Middle frontal gyrus (tissue), 1 donor: ENCODE measurements at regions not wholly inside any gene's neighbourhood (a gene's known extent, or its start where the extent isn't known, plus 50 kb on each side); places are given as distances from the start of the nearest gene placed in this dataset.

Experiments used
- DNase-seq: peaks from one replicate; pipeline ENCODE4 v3.0.0-alpha.2; 2015; ENCODE audit warnings: low spot score; ENCODE audit errors: extremely low spot score

GRCh38 chr13:22278336-22278929, 607.6 kb downstream of the FGF9 start:
- no peak for DNase-seq

- no peak for DNase-seq
Observed at GRCh38 chr13:22285867-22286266, 615.0 kb downstream of the FGF9 start.

- no peak for DNase-seq
Observed at GRCh38 chr13:22286338-22286737, 615.5 kb downstream of the FGF9 start.

GRCh38 chr13:22287343-22287920, 616.6 kb downstream of the FGF9 start:
- DNase-seq = no peak

- DNase-seq = no peak
Observed at GRCh38 chr13:22288496-22288895, 617.6 kb downstream of the FGF9 start.

- no peak for DNase-seq
Observed at GRCh38 chr13:22289711-22290110, 618.8 kb downstream of the FGF9 start.

DNA sequence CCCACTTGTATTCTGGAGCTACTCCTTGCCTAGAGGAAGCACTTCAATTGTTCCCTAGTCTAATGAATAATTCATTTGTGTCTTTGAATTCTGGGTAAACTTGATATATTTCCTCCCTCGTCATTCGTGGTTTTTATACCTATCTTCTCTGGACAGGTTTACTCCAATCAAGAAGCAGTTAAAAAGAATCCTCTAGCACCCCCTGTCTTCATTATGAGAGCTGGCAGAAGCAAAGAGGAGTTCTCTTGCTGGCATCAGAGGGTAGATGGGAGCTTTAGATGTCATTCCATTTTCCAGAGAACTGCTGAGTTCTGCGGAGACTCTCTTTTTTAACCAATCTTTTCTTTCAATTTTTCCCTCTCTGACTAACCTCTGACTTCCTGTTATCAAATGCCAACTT, 627.7 kb downstream of the FGF9 start:
- DNase-seq = no peak

- no peak for DNase-seq
Observed at GRCh38 chr13:22311734-22312404, 641.0 kb downstream of the FGF9 start.

GRCh38 chr13:22312405-22312803, 641.5 kb downstream of the FGF9 start:
- DNase-seq = no peak

DNA sequence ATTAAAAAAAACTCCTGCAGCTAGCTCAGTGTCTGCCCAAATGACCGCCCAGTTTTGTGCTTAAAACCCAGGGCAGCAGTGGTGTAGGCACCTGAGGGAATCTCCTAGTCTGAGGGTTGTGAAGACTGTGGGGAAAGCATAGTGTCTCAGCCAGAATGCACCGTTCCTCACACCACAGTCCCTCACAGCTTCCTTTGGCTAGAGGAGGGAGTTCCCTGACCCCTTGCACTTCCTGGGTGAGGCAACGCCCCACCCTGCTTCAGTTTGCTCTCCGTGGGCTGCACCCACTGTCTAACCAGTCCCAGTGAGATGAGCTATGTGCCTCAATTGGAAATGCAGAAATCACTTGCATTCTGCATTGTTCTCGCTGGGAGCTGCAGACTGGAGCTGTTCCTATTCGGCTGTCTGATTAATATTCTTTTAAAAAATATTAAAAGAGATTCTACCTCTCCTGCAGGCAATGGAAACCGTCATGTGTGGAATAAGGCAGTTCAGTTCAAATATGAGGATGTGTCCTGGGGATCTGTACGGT, 645.7 kb downstream of the FGF9 start:
- no peak for DNase-seq

DNA sequence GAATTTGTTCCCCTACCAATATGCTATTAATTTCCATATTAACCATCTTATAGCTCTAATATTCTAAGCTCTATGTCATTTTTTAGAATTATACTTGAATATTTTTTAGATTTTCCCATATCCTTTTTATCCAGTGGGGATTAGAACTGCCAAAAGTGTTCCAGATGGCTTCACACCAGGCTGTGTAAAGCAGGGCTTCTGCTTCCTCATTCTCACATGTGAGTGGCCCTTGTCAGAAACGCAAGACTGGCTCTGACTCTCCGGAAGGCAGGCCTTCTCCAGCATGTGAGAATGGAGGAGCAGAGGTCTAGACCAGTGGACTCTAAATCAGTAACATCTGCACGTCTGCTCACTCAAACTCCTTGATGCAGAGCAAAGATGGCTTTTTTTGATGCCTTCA, 650.1 kb downstream of the FGF9 start:
- no peak for DNase-seq

DNA sequence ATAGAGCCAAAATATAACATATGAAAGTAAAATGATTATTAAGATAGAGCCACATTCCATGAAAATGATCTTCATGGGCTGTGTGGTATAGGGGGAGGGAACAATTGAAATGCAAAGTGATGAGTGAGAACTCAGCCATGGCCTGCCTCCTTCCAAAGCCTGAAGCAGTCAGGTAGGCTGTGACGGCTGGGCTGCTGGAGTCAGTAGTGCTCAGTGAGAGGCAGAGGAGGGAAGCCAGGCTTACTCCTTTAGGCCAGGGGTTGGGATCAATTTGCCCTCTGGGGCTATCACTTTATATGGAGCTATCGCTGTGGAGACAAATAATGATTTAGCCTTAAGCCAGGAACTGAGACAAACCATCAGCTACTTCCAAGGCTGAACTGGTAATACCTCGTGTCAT, 654.9 kb downstream of the FGF9 start:
- no peak for DNase-seq

DNA sequence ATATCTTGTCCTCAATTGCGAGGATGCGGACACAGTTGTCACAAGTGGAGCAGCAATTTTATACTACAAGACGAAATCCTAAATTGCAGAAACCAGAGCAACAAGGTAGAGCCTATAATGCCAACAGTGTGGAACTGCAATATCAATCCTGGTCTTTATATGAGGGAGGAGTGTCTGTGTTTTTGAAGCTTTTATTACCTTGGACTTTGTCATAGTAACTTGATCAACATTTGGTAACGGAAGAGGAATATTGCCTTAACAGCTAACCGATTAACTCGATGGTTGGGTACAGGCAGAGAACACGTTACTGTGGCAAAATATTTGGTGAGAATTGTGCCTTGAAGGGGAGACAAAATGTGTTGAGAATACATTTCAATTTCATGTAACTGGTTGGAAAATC, 661.5 kb downstream of the FGF9 start:
- DNase-seq = no peak

GRCh38 chr13:22336460-22336859, 665.6 kb downstream of the FGF9 start:
- no peak for DNase-seq

DNA sequence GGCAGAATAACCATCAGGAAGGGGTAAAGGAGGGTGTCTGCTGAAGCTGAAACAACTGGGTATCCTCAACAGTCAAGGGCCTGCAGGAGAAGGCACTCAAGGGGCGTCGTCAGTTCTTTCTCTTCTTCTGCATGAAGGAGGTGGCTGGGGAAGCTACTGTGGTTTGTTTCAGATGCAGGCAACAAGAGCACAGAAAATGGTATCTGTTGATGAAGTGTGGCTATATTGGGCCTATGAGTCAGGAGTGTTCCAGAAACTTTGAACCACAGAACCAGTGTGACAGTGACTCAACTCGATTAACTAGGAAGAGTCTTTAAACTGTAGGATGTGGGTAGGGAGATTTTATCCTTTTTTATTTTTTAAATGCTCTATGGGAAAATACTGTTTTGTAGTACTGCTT, 686.3 kb downstream of the FGF9 start:
- DNase-seq = no peak

DNA sequence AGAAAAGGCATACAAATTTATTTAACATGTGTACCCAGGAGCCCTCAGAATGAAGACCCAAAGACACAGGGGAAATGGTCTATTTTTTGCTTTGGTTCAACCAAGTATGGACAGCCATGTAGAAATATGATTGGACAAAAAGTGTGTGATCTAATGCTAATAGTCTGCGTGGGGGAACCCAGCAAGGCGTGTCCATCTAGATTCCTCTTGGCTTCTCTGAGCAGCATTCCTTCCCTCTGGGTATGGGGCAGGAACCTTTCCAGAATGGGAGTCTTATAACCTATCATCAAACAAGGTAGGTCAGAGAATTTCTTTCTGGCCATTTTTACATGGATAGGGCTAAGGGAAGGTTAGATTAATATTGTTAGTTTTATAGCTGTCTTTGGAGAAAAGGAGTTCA, 698.2 kb downstream of the FGF9 start:
- no peak for DNase-seq

GRCh38 chr13:22369840-22370239, 699.0 kb downstream of the FGF9 start:
- no peak for DNase-seq

DNA sequence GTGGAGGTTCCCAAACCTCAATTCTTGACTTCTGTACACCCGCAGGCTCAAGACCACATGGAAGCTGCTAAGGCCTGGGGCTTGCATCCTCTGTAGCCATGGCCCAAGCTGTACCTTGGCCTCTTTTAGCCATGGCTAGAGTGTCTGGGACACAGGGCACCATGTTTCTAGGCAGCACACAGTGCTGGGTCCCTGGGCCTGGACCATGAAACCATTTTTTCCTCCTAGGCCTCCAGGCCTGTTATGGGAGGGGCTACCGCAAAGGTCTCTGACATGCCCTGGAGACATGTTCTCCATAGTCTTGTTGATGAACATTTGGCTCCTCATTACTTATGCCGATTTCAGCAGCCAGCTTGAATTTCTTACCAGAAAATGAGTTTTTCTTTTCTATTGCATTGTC, 701.4 kb downstream of the FGF9 start:
- no peak for DNase-seq

DNA sequence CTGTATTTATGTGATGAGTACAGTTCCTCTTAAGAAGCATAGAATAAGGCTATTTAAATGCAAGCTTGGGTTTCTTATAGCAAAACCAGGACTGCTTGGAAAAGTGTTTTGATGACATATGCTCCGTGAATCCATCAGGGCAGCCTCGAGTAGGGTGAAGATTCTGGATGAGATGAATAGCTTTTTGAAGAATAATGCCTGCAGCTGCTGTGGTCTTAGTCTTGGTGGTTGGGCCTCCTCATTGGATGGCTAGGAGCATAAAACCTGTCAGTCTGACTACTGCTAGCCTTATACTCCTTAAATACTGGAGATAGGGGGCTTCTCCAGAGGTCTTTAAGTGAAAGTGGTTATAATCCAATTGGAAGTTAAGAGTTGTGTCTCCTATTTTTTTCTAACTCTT, 704.3 kb downstream of the FGF9 start:
- no peak for DNase-seq

DNA sequence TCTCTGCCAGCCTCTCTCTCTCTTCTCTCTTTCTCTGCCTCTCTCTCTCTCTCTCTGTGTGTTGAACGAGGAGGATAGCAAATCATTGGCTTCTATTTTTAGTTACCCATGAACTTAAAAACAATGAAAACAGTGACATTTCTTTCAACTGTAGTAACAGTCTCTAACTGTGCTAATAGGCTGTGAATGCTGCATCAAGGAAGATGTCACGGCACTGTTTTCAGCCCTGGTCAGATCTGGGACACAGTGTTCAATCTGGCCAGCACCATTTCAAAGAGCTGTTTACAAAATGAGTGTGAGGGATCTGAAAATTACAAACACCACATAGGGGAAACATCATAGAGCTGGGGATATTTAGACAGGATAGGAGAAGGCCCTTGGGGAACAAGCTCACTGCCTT, 717.0 kb downstream of the FGF9 start:
- DNase-seq = no peak

DNA sequence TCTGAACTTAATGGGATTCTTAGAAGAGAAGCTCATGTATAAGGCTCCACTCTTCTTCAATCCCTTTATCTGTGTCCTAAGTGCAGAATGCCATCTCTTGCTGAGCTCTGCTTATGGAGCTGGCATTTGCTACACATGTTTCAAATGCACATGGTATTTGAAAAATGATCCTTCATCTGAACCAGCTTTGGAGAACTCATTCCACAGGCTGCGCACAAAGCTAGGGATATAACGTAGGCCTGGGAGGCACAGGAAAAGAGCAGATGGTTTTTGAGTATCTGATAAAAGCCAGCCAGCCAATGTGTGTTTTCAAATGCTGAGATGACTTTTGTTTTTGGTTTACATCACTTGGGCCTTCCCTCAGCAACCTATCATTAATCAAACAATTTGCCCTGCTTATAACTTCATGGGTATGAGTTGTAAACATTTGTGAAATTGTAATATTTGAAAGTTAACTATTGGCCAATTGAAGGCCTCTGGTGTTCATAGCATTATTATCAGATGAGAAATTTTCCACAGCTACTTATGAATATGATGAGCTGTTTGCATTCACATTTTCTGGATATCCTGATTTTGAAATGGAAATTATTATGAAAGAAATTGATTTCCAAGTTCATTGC, 729.0 kb downstream of the FGF9 start:
- DNase-seq = no peak

- DNase-seq = no peak
Observed at GRCh38 chr13:22402682-22403081, 731.8 kb downstream of the FGF9 start.
